GM21423 (cell line): ENCODE measurements at regions not wholly inside any gene's neighbourhood (a gene's known extent, or its start where the extent isn't known, plus 50 kb on each side); places are given as distances from the start of the nearest gene placed in this dataset.
"Not testable (repeated sequence)": the region's sequence is repeated elsewhere in the genome, so short reads cannot be mapped to it uniquely, and the experiment has no call there.

ENCODE experiments used
- ATAC-seq: cut with Tn5 transposase; IDR thresholded peaks from one replicate; pipeline ENCODE4 v1.9.1; 2021; ENCODE audit warnings: mild to moderate bottlenecking, moderate library complexity; ENCODE audit not compliant: unreplicated experiment

- ATAC-seq = no peak
Measured at GRCh38 chr17:70687421-70687820, 518.1 kb downstream of the KCNJ2 start.

GRCh38 chr17:70691150-70691549, 521.8 kb downstream of the KCNJ2 start:
- ATAC-seq = no peak

- ATAC-seq = no peak
Measured at GRCh38 chr17:70699408-70699807, 530.1 kb downstream of the KCNJ2 start.

GRCh38 chr17:70702683-70703255, 533.4 kb downstream of the KCNJ2 start:
- no peak for ATAC-seq

- ATAC-seq = no peak
Measured at GRCh38 chr17:70709596-70709995, 540.3 kb downstream of the KCNJ2 start.

- ATAC-seq = no peak
Measured at GRCh38 chr17:70713694-70714093, 544.4 kb downstream of the KCNJ2 start.

- ATAC-seq = no peak
Measured at GRCh38 chr17:70716551-70716950, 547.2 kb downstream of the KCNJ2 start.

GRCh38 chr17:70717042-70717441, 547.7 kb downstream of the KCNJ2 start:
- no peak for ATAC-seq

- ATAC-seq = no peak
Measured at GRCh38 chr17:70736375-70736957, 567.1 kb downstream of the KCNJ2 start.

GRCh38 chr17:70739065-70739464, 569.7 kb downstream of the KCNJ2 start:
- no peak for ATAC-seq

GRCh38 chr17:70746574-70746973, 577.2 kb downstream of the KCNJ2 start:
- not testable (repeated sequence) for ATAC-seq

GRCh38 chr17:70750983-70751382, 581.7 kb downstream of the KCNJ2 start:
- no peak for ATAC-seq

- not testable (repeated sequence) for ATAC-seq
Measured at GRCh38 chr17:70752461-70752860, 583.1 kb downstream of the KCNJ2 start.

GRCh38 chr17:70752966-70753467, 583.7 kb downstream of the KCNJ2 start:
- ATAC-seq = no peak

GRCh38 chr17:70763018-70763417, 593.7 kb downstream of the KCNJ2 start:
- no peak for ATAC-seq

- ATAC-seq = no peak
Measured at GRCh38 chr17:70767102-70767701, 597.9 kb downstream of the KCNJ2 start.

- ATAC-seq = no peak
Measured at GRCh38 chr17:70769956-70770355, 600.6 kb downstream of the KCNJ2 start.

GRCh38 chr17:70771804-70772386, 602.6 kb downstream of the KCNJ2 start:
- ATAC-seq = no peak

GRCh38 chr17:70772761-70773160, 603.4 kb downstream of the KCNJ2 start:
- no peak for ATAC-seq

- ATAC-seq = no peak
Measured at GRCh38 chr17:70773258-70773657, 603.9 kb downstream of the KCNJ2 start.

- ATAC-seq = no peak
Measured at GRCh38 chr17:70774339-70775117, 605.2 kb downstream of the KCNJ2 start.
